ENCODE measurements at regions not wholly inside any gene's neighbourhood (a gene's known extent, or its start where the extent isn't known, plus 50 kb on each side); places are given as distances from the start of the nearest gene placed in this dataset.

DNA sequence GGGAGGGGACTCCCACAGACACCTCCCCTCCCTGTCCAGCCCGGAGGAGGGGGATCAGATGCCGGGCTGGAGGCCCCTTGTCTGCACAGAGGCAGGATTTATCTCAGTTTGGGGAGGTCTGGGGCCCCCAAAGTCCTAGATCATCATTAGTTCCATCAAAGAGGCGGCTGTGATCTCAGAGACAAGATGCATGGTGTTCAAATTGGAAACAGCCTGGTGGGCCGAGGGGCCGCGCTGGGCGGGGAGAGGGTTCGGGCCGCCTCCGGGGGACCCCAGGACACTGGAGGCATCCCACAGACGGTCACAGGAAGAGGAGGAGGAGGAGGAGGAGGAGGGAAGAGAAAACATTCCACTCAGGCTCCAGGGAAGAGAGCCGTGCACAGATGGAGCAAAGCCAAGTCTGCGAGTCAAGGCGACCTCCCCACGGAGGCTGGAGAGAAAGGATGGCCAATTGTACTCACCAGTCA, 69.5 kb upstream of the CUX1 start:
- DNase-seq (ENCODE audit: low read depth, low spot score) (no peak), FAIRE-seq (no peak)
- no peaks in the 10 kb centered on the region for H3K36me3 ChIP-seq (ENCODE audit: control insufficient read depth in 2 of 2, extremely low read depth in 1 of 2, insufficient read depth in 2 of 2, low read length in 2 of 2)
- no peak overlapping the region for H3K9ac ChIP-seq (replicated peaks; ENCODE audit: extremely low read depth, insufficient read depth, low read length)
- no peak overlapping the region for H3K4me3 ChIP-seq (replicated peaks in 1 of 3; ENCODE audit: insufficient read depth in 1 of 3, low read depth in 1 of 3, low read length in 3 of 3)
- no peaks in the 10 kb centered on the region for H3K9me1 ChIP-seq (replicated peaks; ENCODE audit: control insufficient read depth, extremely low read depth, insufficient read depth, low read length)
- H2AFZ ChIP-seq (ENCODE audit: low read depth, low read length): no peak overlapping the region
- H3K9me3 ChIP-seq (replicated peaks; ENCODE audit: control insufficient read depth, insufficient read depth, low read length): no peaks in the 10 kb centered on the region
- no peak overlapping the region for H3K27ac ChIP-seq (ENCODE audit: insufficient read depth, low read depth, low read length)
- POLR2A ChIA-PET: no interaction called here
- no peaks in the 10 kb centered on the region for H4K20me1 ChIP-seq (replicated peaks; ENCODE audit: control insufficient read depth, extremely low read depth, insufficient read depth, low read length)
- CTCF ChIA-PET: interaction anchor here (1.3 kb wide), 1 partner anchor 489 kb away, joined by 4 read pairs; no protein-coding TSS in a partner anchor
- no TSS peak for BruUV-seq (replicated peaks)
- intact Hi-C loops (cut with micrococcal nuclease) (no loop called here), dilution Hi-C loops (cut with MboI; ENCODE audit: extremely low pct_ligation_motif_present, low sequenced_read_pairs) (no loop called here)
- TF ChIP-seq POLR2A (IDR thresholded peaks at IDR 0.05; ENCODE audit: low read depth, low read length) (no peak), MYC (IDR thresholded peaks at IDR 0.05; ENCODE audit: low read depth, low read length) (no peak), EZH2 (IDR thresholded peaks at IDR 0.05; ENCODE audit: borderline replicate concordance, low read depth, low read length, severe bottlenecking) (no peak), JUN (IDR thresholded peaks at IDR 0.05; ENCODE audit: borderline replicate concordance, insufficient read depth, insufficient read length, low read depth) (no peak), POLR2AphosphoS5 (IDR thresholded peaks at IDR 0.05; ENCODE audit: insufficient read depth, low read depth, low read length) (no peak), GATA2 (IDR thresholded peaks at IDR 0.05; ENCODE audit: insufficient read depth, insufficient read length, low read depth, low read length) (no peak), FOS (IDR thresholded peaks at IDR 0.05; ENCODE audit: borderline replicate concordance, insufficient read depth, low read length) (no peak)
- TF ChIP-seq, protein P1, sequence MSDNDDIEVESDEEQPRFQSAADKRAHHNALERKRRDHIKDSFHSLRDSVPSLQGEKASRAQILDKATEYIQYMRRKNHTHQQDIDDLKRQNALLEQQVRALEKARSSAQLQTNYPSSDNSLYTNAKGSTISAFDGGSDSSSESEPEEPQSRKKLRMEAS (IDR thresholded peaks at IDR 0.05; ENCODE audit: insufficient read depth, insufficient read length): no peak
- TF ChIP-seq, protein P2, sequence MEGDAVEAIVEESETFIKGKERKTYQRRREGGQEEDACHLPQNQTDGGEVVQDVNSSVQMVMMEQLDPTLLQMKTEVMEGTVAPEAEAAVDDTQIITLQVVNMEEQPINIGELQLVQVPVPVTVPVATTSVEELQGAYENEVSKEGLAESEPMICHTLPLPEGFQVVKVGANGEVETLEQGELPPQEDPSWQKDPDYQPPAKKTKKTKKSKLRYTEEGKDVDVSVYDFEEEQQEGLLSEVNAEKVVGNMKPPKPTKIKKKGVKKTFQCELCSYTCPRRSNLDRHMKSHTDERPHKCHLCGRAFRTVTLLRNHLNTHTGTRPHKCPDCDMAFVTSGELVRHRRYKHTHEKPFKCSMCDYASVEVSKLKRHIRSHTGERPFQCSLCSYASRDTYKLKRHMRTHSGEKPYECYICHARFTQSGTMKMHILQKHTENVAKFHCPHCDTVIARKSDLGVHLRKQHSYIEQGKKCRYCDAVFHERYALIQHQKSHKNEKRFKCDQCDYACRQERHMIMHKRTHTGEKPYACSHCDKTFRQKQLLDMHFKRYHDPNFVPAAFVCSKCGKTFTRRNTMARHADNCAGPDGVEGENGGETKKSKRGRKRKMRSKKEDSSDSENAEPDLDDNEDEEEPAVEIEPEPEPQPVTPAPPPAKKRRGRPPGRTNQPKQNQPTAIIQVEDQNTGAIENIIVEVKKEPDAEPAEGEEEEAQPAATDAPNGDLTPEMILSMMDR (IDR thresholded peaks at IDR 0.05; ENCODE audit: extremely low read depth in 1 of 2, insufficient read depth in 1 of 2, low read depth in 1 of 2, low read length in 2 of 2): no peak
- peaks cover 2 to 3% of the 10 kb centered on the region in 2 experiments for H3K27me3 ChIP-seq (ENCODE audit: control insufficient read depth in 2 of 2, insufficient read depth in 2 of 2, low read length in 2 of 2)
- H3K79me2 ChIP-seq (ENCODE audit: control insufficient read depth, insufficient read depth, low read length): no peaks in the 10 kb centered on the region
- no peaks in the 10 kb centered on the region for H3K4me1 ChIP-seq (ENCODE audit: control insufficient read depth, extremely low read depth, insufficient read depth, low read length)
- no peak overlapping the region for H3K4me2 ChIP-seq (ENCODE audit: insufficient read depth, low read length)
